ENCODE measurements at regions not wholly inside any gene's neighbourhood (a gene's known extent, or its start where the extent isn't known, plus 50 kb on each side); places are given as distances from the start of the nearest gene placed in this dataset.
"Not testable (repeated sequence)": the region's sequence is repeated elsewhere in the genome, so short reads cannot be mapped to it uniquely, and the experiment has no call there.

DNA sequence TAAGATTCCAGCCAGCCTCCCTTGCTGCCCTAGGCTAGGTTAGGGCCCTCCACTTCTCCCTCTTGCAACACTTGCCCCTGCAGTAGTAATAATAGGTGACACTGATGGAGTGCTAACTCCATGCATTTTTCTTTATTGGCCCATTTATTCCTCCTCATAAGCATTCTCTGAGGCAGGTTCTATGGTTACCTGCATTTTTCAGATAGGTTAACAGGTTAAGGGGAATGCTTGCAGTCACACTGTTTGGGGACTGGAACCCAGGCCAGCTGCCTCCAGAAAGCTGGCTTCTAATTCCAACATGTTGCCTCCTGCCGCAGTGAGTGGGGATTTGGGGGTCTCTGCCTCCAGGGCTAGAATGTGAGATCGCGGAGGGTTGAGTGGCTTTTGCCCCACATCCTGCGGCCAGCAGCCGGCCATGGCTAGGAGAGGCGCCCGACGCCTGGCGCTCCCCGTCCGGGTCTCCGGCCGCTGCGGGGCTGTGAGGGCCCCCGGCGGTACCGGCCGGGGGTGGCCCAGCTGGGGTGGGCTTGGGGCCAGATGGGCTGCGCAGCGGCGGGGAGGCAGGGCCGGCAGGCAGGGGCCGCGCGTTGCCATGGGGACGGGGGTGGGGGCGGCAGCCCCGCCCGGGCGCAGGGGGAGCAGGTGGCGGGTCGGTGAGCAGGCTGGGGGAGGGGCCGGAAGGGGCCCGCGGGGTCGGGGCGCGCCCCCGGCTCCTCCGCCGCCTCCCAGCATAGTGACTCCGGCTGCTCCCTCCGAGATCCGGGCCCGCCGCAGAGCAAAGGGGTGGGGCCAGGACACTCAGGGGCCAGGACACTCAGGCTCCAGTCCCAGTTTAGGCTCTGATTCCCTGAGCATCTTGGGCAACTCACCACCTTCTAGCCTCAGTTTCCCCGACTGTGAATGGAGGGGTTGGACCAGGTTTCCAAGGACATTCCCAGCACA is 68.4 kb upstream of the SSBP3 start:
- WGBS, 2 donors, result 3 to 8% methylated on average over 36 to 47 of the region's 47 CpGs
- peak; percentile 23 to 75 (median 65) for ATAC-seq
- peaks cover 3 to 28% (median 8%) of the 10 kb centered on the region in 9 donors for H3K4me1 ChIP-seq
- peak overlapping the region in 9 of 10 donors; percentile 22 to 50 (median 39) for H3K4me3 ChIP-seq
- intact Hi-C loops (cut with DNase I), result loop anchor here in 1 of 10 donors (5.0 kb wide), 1 partner anchor 62 kb away; no protein-coding TSS in a partner anchor
- H3K27ac ChIP-seq, result no peak overlapping the region
- H3K36me3 ChIP-seq, result no peaks in the 10 kb centered on the region
- H3K27me3 ChIP-seq, result peaks cover 0 to 26% (median 10%) of the 10 kb centered on the region in 7 donors
- no peaks in the 10 kb centered on the region for H3K9me3 ChIP-seq
- DNase-seq, result peak; percentile 35 to 40
- TF ChIP-seq, protein P1, sequence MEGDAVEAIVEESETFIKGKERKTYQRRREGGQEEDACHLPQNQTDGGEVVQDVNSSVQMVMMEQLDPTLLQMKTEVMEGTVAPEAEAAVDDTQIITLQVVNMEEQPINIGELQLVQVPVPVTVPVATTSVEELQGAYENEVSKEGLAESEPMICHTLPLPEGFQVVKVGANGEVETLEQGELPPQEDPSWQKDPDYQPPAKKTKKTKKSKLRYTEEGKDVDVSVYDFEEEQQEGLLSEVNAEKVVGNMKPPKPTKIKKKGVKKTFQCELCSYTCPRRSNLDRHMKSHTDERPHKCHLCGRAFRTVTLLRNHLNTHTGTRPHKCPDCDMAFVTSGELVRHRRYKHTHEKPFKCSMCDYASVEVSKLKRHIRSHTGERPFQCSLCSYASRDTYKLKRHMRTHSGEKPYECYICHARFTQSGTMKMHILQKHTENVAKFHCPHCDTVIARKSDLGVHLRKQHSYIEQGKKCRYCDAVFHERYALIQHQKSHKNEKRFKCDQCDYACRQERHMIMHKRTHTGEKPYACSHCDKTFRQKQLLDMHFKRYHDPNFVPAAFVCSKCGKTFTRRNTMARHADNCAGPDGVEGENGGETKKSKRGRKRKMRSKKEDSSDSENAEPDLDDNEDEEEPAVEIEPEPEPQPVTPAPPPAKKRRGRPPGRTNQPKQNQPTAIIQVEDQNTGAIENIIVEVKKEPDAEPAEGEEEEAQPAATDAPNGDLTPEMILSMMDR (IDR thresholded peaks at IDR 0.05), result no peak

DNA sequence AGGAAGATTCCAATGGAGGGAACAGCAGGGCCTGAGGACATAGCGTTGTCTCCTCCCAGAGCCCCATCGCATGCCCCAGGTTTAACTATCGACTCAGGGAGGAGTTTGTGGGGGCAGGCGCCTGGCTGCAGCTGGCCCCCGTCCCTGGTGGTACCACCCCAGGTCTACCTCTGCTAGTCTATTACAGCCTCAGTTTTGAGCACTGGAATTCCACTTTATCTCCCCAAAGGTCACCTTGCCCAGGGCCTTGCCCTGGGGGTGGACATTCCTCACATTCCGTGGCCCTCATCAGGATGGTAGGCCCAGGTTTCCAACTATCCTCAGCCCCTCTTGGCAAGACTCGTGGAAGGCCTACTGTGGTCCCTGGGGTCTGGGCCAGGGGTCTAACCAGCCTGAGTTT is 65.4 kb upstream of the SSBP3 start:
- H3K4me3 ChIP-seq, result no peak overlapping the region
- ATAC-seq (no peak), DNase-seq (no peak)
- peaks cover 3 to 16% (median 8%) of the 10 kb centered on the region in 9 donors for H3K4me1 ChIP-seq
- H3K9me3 ChIP-seq, result no peaks in the 10 kb centered on the region
- no peak overlapping the region for H3K27ac ChIP-seq
- no peaks in the 10 kb centered on the region for H3K36me3 ChIP-seq
- TF ChIP-seq, protein P1 (IDR thresholded peaks at IDR 0.05), result no peak
- intact Hi-C loops (cut with DNase I), result loop anchor here in 1 of 10 donors (5.0 kb wide), 1 partner anchor 59 kb away; no protein-coding TSS in a partner anchor
- WGBS, 2 donors, result 72 to 83% methylated on average over 7 of the region's 7 CpGs
- H3K27me3 ChIP-seq, result peaks cover 0 to 26% (median 10%) of the 10 kb centered on the region in 7 donors

DNA sequence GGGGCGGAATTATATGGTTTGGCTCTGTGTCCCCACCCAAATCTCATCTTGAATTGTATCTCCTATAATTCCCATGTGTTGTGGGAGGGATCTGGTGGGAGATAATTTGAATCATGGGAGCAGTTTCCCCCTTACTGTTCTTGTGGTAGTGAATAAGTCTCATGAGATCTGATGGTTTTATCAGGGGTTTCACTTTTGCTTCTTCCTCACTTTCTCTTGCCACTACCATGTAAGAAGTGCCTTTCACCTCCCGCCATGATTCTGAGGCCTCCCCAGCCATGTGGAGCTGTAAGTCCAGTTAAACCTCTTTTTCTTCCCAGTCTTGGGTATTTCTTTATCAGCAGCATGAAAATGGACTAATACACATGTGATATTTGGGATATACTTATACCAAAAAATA is 63.2 kb upstream of the SSBP3 start:
- WGBS, 2 donors, result 95 to 100% methylated on average over 2 of the region's 2 CpGs
- H3K27ac ChIP-seq; DNase-seq; H3K36me3 ChIP-seq; intact Hi-C loops (cut with DNase I); H3K9me3 ChIP-seq; H3K4me3 ChIP-seq; ATAC-seq: not testable (repeated sequence)
- peaks cover 0 to 12% (median 6%) of the 10 kb centered on the region in 7 donors for H3K27me3 ChIP-seq
- peaks cover under 1 to 15% (median 10%) of the 10 kb centered on the region in 9 donors for H3K4me1 ChIP-seq

DNA sequence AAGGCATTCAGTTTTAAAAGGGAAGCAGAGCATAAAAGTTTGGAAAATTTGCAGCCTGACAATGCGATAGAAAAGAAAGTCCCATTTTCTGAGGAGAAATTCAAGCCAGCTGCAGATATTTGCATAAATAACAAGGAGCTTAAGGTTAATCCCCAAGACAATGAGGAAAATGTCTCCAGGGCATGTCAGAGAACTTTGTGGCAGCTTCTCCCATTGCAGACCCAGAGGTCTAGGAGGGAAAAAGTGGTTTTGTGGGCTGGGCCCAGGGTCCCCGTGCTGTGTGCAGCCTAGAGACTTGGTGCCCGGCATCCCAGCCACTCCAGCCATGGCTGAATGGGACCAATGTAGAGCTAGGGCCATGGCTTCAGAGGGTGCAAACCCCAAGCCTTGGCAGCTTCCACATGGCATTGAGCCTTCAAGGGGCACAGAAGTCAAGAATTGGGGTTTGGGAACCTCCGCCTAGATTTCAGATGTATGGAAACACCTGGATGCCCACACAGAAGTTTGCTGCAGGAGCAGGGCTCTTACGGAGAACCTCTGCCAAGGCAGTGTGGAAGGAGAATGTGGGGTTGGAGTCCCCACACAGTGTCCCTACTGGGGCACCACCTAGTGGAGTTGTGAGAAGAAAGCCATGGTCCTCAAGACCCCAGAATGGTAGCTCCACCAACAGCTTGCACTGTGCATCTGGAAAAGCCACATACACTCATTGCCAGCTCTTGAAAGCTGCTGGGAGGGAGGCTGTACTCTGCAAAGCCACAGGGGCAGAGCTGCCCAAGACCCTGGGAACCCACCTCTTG is 62.3 kb upstream of the SSBP3 start:
- TF ChIP-seq, protein P1 (IDR thresholded peaks at IDR 0.05), result peak in 1 of 9 donors; percentile 8
- intact Hi-C loops (cut with DNase I); H3K9me3 ChIP-seq; DNase-seq; H3K36me3 ChIP-seq; ATAC-seq; H3K4me3 ChIP-seq; H3K27ac ChIP-seq; H3K27me3 ChIP-seq: not testable (repeated sequence)
- 92 to 97% methylated on average over 5 of the region's 5 CpGs for WGBS, 2 donors
- H3K4me1 ChIP-seq, result peaks cover 0 to 22% (median 16%) of the 10 kb centered on the region in 9 donors
